K562 (cell line): ENCODE measurements at regions not wholly inside any gene's neighbourhood (a gene's known extent, or its start where the extent isn't known, plus 50 kb on each side); places are given as distances from the start of the nearest gene placed in this dataset.

Source experiments
- CBX2 ChIP-seq: fragments of 200-600 bp; sonication (generic); IDR thresholded peaks from one replicate; pipeline ENCODE4 v1.6.1; 2012; ENCODE audit warnings: mild to moderate bottlenecking, low read length, inconsistent platforms; ENCODE audit not compliant: insufficient read depth, poor library complexity, severe bottlenecking
- CTCF ChIP-seq, 3 experiments: IDR thresholded peaks in 2 of 3; conservative IDR thresholded peaks in 1 of 3; 2 replicates each; pipeline ENCODE4 v1.5.1; 2011 to 2012; ENCODE audit warnings: low read length in 3 of 3, mild to moderate bottlenecking in 3 of 3, control low read depth in 2 of 3, improper control_type of control experiment in 1 of 3, inconsistent platforms in 1 of 3, low read depth in 1 of 3, mixed read lengths in 1 of 3, moderate library complexity in 1 of 3; ENCODE audit not compliant: insufficient read depth in 2 of 3
- DPF2 ChIP-seq: fragments of 450-650 bp; IDR thresholded peaks from 2 replicates; pipeline ENCODE4 v1.6.1; 2016
- FOXK1 ChIP-seq: sonication (generic); formaldehyde crosslinking; IDR thresholded peaks from 2 replicates; pipeline ENCODE4 v1.8.0; 2022; ENCODE audit warnings: missing genetic modification reagents, mild to moderate bottlenecking, borderline replicate concordance
- HCFC1 ChIP-seq: IDR thresholded peaks from 2 replicates; pipeline ENCODE4 v1.6.1; 2012; ENCODE audit warnings: low read depth, low read length, improper control_type of control experiment
- IRF9 ChIP-seq: fragments of 450-650 bp; IDR thresholded peaks from 2 replicates; pipeline ENCODE4 v1.6.1; 2016; ENCODE audit warnings: missing biosample characterization, missing genetic modification characterization
- POLR2AphosphoS2 ChIP-seq: IDR thresholded peaks from 2 replicates; pipeline ENCODE4 v1.6.1; 2012; ENCODE audit warnings: low read length, improper control_type of control experiment
- PREB ChIP-seq: sonication (generic); formaldehyde crosslinking; IDR thresholded peaks from 2 replicates; pipeline ENCODE4 v1.8.1; 2023; ENCODE audit warnings: mild to moderate bottlenecking, missing genetic modification reagents
- ZNF134 ChIP-seq: fragments of 250-450 bp; sonication (Bioruptor Pico); conservative IDR thresholded peaks from 2 replicates; pipeline ENCODE4 v1.4.0; 2020
- ZNF253 ChIP-seq: fragments of 250-450 bp; sonication (Bioruptor Pico); conservative IDR thresholded peaks from 2 replicates; pipeline ENCODE4 v1.6.1; 2021; ENCODE audit warnings: mild to moderate bottlenecking
- ZNF347 ChIP-seq: fragments of 450-650 bp; formaldehyde crosslinking; IDR thresholded peaks from 2 replicates; pipeline ENCODE4 v1.4.0; 2020; ENCODE audit warnings: low read depth, mild to moderate bottlenecking, moderate library complexity
- ZNF561 ChIP-seq: fragments of 450-650 bp; formaldehyde crosslinking; conservative IDR thresholded peaks from 2 replicates; pipeline ENCODE4 v1.4.0; 2020; ENCODE audit warnings: mild to moderate bottlenecking, moderate library complexity
- ZSCAN29 ChIP-seq: fragments of 450-650 bp; IDR thresholded peaks from 2 replicates; pipeline ENCODE4 v1.6.1; 2017

- TF ChIP-seq FOXK1 (CRISPR knock-in tag) (no peak), PREB (CRISPR knock-in tag) (no peak), DPF2 (no peak), HCFC1 (no peak), CBX2 (no peak), ZSCAN29 (no peak), POLR2AphosphoS2 (no peak), ZNF561 (CRISPR knock-in tag) (no peak), IRF9 (tag) (no peak), ZNF347 (CRISPR knock-in tag) (no peak), CTCF (IDR thresholded peaks at IDR 0.05 in 2 of 3, conservative IDR thresholded peaks at IDR 0.05 in 1 of 3; ENCODE audit: insufficient read depth in 2 of 3, low read depth in 1 of 3, low read length in 3 of 3) (no peak), ZNF253 (CRISPR knock-in tag) (no peak), ZNF134 (CRISPR knock-in tag) (peak; percentile 96)
Observed at GRCh38 chr15:87294854-87295253, 961.7 kb downstream of the NTRK3 start.
